NCI-H748 (cell line): ENCODE measurements at regions not wholly inside any gene's neighbourhood (a gene's known extent, or its start where the extent isn't known, plus 50 kb on each side); places are given as distances from the start of the nearest gene placed in this dataset.

Source experiments
- DNase-seq: peaks from one replicate; lab custom pipeline; 2025; ENCODE audit not compliant: unreplicated experiment; lab: John Stamatoyannopoulos, UW

DNA sequence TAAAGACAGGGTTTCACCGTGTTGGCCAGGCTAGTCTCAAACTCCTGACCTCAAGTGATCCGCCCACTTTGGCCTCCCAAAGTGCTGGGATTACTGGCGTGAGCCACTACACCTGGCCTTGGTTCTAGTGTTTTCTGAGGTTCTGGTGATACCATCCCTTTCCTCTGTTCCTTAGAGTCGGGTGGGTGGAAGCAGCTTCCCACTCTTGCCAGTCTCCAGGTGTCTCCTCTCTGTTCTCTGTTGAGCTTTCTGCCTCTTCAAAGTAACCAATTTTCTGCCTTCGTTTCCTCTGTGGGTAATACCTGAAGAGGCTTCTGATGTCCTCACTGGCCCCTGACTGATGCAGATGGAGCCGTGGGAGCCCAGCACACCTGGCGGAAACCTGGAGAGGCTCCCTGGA lies 53.4 kb upstream of the LHX5 start:
- no peak for DNase-seq

DNA sequence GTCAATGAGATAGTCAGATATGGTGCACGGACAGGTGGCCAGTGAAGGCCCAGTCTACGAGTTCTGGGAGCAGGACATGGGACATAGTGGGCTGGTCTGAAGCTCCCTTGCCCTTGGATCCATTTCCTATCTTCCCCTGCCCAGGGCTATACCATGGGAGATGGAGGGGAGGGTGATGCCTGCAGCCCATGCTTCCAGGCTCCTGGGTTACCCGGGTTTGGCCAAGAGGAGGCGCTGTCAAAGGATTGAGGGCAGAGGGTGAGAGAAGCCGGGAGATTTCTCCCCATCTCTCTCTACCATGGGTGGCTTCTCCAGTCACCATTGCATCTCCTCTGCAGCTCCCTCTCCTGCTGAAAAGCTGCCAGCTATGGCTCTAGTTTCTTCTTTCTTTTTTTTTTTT lies 52.8 kb upstream of the LHX5 start:
- DNase-seq = no peak

DNA sequence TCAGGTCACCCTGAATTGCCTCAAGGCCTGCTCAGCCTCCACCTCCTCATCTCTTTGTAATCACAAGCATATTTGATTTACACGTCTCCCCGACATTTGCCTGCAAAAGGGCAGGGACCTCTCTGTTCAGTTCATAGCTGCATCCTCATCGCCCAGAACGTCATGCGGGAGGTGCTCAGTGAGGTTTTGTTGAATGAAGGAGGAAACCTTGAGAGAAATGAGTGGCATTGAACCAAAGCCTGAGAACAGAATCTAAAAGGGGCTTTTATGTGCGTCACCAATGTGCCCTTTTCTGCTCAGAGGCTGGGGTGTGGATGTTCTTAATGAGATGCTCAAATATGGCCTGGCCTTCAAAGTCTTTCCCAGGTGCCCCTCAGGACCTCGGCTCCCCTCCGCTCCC lies 50.0 kb upstream of the LHX5 start:
- DNase-seq = no peak
